IMR-90 (cell line): ENCODE measurements at regions not wholly inside any gene's neighbourhood (a gene's known extent, or its start where the extent isn't known, plus 50 kb on each side); places are given as distances from the start of the nearest gene placed in this dataset.

ENCODE experiments used
- ATAC-seq: fragments of 200-7000 bp; cut with Tn5 transposase; 2 replicates; pipeline ENCODE4 v1.9.1; 2020; ENCODE audit warnings: low read depth, mild to moderate bottlenecking, moderate library complexity
- BruUV-seq: library from RNA; stranded (reverse); fragments of 400-500 nt; replicated peaks from 2 replicates; lab custom pipeline; 2021; lab: Mats Ljungman, UMichigan
- CTCF ChIA-PET: fragments of 300-600 bp; formaldehyde crosslinking; extraction: SDS; loops from one replicate; lab custom pipeline; 2021; ENCODE audit warnings: antibody characterized with exemption; lab: Yijun Ruan, JAX
- POLR2A ChIA-PET: fragments of 300-600 bp; sonication (Branson Sonifier 250); formaldehyde crosslinking; loops from one replicate; lab custom pipeline; 2022; ENCODE audit warnings: antibody characterized with exemption; ENCODE audit not compliant: unreplicated experiment; lab: Charles Lee
- DNase-seq: peaks from one replicate; pipeline ENCODE4 v3.0.0; 2013
- H2AFZ ChIP-seq: replicated peaks from 2 replicates; pipeline ENCODE3; 2013; ENCODE audit warnings: low read length, mild to moderate bottlenecking; ENCODE audit not compliant: poor library complexity
- H2AK5ac ChIP-seq: 2 replicates; pipeline ENCODE4 v1.6.1; 2013; ENCODE audit warnings: low read depth, low read length, inconsistent platforms
- H2AK9ac ChIP-seq: replicated peaks from 2 replicates; pipeline ENCODE3; 2013; ENCODE audit warnings: mild to moderate bottlenecking, low read depth, low read length, moderate library complexity; ENCODE audit not compliant: poor library complexity
- H2BK120ac ChIP-seq: 2 replicates; pipeline ENCODE4 v1.6.1; 2013; ENCODE audit warnings: low read depth, low read length, inconsistent platforms
- H2BK15ac ChIP-seq: 3 replicates; pipeline ENCODE4 v1.6.1; 2013; ENCODE audit warnings: low read depth, low read length, inconsistent platforms
- H2BK20ac ChIP-seq: 2 replicates; pipeline ENCODE4 v1.6.1; 2013; ENCODE audit warnings: low read depth, mild to moderate bottlenecking, inconsistent platforms, low read length, moderate library complexity
- H2BK5ac ChIP-seq: 2 replicates; pipeline ENCODE4 v1.6.1; 2013; ENCODE audit warnings: mild to moderate bottlenecking, low read depth, low read length, inconsistent platforms; ENCODE audit not compliant: poor library complexity, severe bottlenecking
- H3K14ac ChIP-seq: replicated peaks from 2 replicates; pipeline ENCODE4 v1.6.1; 2013; ENCODE audit warnings: low read depth, low read length, inconsistent platforms
- H3K18ac ChIP-seq: 2 replicates; pipeline ENCODE4 v1.6.1; 2013; ENCODE audit warnings: low read depth, low read length, control low read depth
- H3K23ac ChIP-seq: 2 replicates; pipeline ENCODE4 v1.6.1; 2013; ENCODE audit warnings: low read depth, low read length, inconsistent platforms
- H3K27ac ChIP-seq: 2 replicates; pipeline ENCODE4 v1.5.1; 2013; ENCODE audit warnings: mild to moderate bottlenecking, control low read depth, low read length; ENCODE audit not compliant: insufficient read depth
- H3K27me3 ChIP-seq: 2 replicates; pipeline ENCODE4 v1.6.1; 2013; ENCODE audit warnings: low read length; ENCODE audit not compliant: control insufficient read depth, insufficient read depth
- H3K36me3 ChIP-seq: 2 replicates; pipeline ENCODE4 v1.6.1; 2013; ENCODE audit warnings: low read length, mixed read lengths; ENCODE audit not compliant: control insufficient read depth, insufficient read depth
- H3K4ac ChIP-seq: 2 replicates; pipeline ENCODE4 v1.6.1; 2013; ENCODE audit warnings: low read depth, low read length, inconsistent platforms
- H3K4me1 ChIP-seq: 2 replicates; pipeline ENCODE4 v1.6.1; 2013; ENCODE audit warnings: low read length, mixed read lengths; ENCODE audit not compliant: control insufficient read depth, insufficient read depth
- H3K4me2 ChIP-seq: 2 replicates; pipeline ENCODE4 v1.6.1; 2013; ENCODE audit warnings: low read depth, mild to moderate bottlenecking, control low read depth, low read length, moderate library complexity
- H3K4me3 ChIP-seq: 2 replicates; pipeline ENCODE4 v1.5.1; 2013; ENCODE audit warnings: low read depth, mild to moderate bottlenecking, control low read depth, low read length, moderate library complexity; ENCODE audit not compliant: insufficient read depth
- H3K56ac ChIP-seq: 2 replicates; pipeline ENCODE4 v1.6.1; 2013; ENCODE audit warnings: low read length, inconsistent platforms; ENCODE audit not compliant: insufficient read depth; ENCODE audit errors: extremely low read depth
- H3K79me1 ChIP-seq, 2 experiments: 2 replicates each; pipeline ENCODE4 v1.6.1; 2013; ENCODE audit warnings: low read length in 2 of 2, inconsistent platforms in 1 of 2, low read depth in 1 of 2
- H3K9ac ChIP-seq: 2 replicates; pipeline ENCODE4 v1.6.1; 2013; ENCODE audit warnings: low read depth, low read length, control low read depth
- H3K9me1 ChIP-seq: 2 replicates; pipeline ENCODE4 v1.6.1; 2013; ENCODE audit warnings: low read length, inconsistent platforms; ENCODE audit not compliant: insufficient read depth
- H3K9me3 ChIP-seq: 2 replicates; pipeline ENCODE4 v1.6.1; 2013; ENCODE audit warnings: low read length; ENCODE audit not compliant: control insufficient read depth, insufficient read depth
- H4K20me1 ChIP-seq: 2 replicates; pipeline ENCODE4 v1.6.1; 2013; ENCODE audit warnings: low read length, inconsistent platforms; ENCODE audit not compliant: insufficient read depth
- H4K5ac ChIP-seq: 2 replicates; pipeline ENCODE4 v1.6.1; 2013; ENCODE audit warnings: mild to moderate bottlenecking, low read depth, low read length, control low read depth
- H4K8ac ChIP-seq, 2 experiments: 2 replicates each; pipeline ENCODE4 v1.6.1; 2013; ENCODE audit warnings: low read depth in 2 of 2, low read length in 2 of 2, control low read depth in 1 of 2, inconsistent platforms in 1 of 2
- H4K91ac ChIP-seq: 2 replicates; pipeline ENCODE4 v1.6.1; 2013; ENCODE audit warnings: low read depth, low read length, inconsistent platforms; ENCODE audit not compliant: insufficient read depth
- BHLHE40 ChIP-seq: fragments of 150-350 bp; IDR thresholded peaks from 2 replicates; pipeline ENCODE4 v1.6.1; 2016; ENCODE audit warnings: mild to moderate bottlenecking, low read depth, low read length
- CEBPB ChIP-seq: IDR thresholded peaks from 2 replicates; pipeline ENCODE4 v1.6.1; 2012; ENCODE audit warnings: low read depth, low read length, improper control_type of control experiment
- CHD1 ChIP-seq: IDR thresholded peaks from 2 replicates; pipeline ENCODE4 v1.6.1; 2012; ENCODE audit warnings: low read depth, low read length, improper control_type of control experiment
- FOS ChIP-seq: fragments of 150-350 bp; IDR thresholded peaks from 2 replicates; pipeline ENCODE4 v1.6.1; 2016; ENCODE audit warnings: low read depth, low read length
- MAFK ChIP-seq: IDR thresholded peaks from 2 replicates; pipeline ENCODE4 v1.6.1; 2012; ENCODE audit warnings: low read depth, low read length, improper control_type of control experiment
- POLR2A ChIP-seq: IDR thresholded peaks from 2 replicates; pipeline ENCODE4 v1.6.1; 2012; ENCODE audit warnings: mild to moderate bottlenecking, low read depth, low read length
- RAD21 ChIP-seq: IDR thresholded peaks from 2 replicates; pipeline ENCODE4 v1.6.1; 2012; ENCODE audit warnings: low read length, improper control_type of control experiment
- USF2 ChIP-seq: fragments of 150-350 bp; IDR thresholded peaks from 2 replicates; pipeline ENCODE4 v1.6.1; 2017; ENCODE audit warnings: mild to moderate bottlenecking, antibody characterized with exemption, low read length, low read depth
- dilution Hi-C: fragments of 300-500 bp; cut with HindIII; formaldehyde crosslinking; loops from one replicate; pipeline ENCODE4 v1.14.3; 2018; ENCODE audit warnings: low sequenced_read_pairs; ENCODE audit not compliant: unreplicated experiment
- in situ Hi-C: fragments of 300-500 bp; cut with MboI; formaldehyde crosslinking; loops from 3 replicates; pipeline ENCODE4 v1.14.3; 2019; ENCODE audit warnings: low sequenced_read_pairs, inconsistent platforms, mixed read lengths
- intact Hi-C: fragments of 100-400 bp; cut with micrococcal nuclease; formaldehyde crosslinking; loops from 2 replicates; pipeline ENCODE4 v1.10.0; 2022
- TF ChIP-seq, protein P1 (sequence below): fragments of 150-350 bp; IDR thresholded peaks from 2 replicates; pipeline ENCODE4 v1.6.1; 2016; ENCODE audit warnings: low read depth, mild to moderate bottlenecking, low read length, moderate library complexity, borderline replicate concordance

- Histone ChIP-seq H3K4me3 (no peak overlapping the region), H3K36me3 (no peaks in the 10 kb centered on the region), H4K91ac (no peak overlapping the region), H3K4me1 (no peaks in the 10 kb centered on the region), H3K9ac (no peak overlapping the region), H3K27ac (no peak overlapping the region), H3K23ac (no peak overlapping the region), H3K27me3 (no peaks in the 10 kb centered on the region), H3K9me1 (no peaks in the 10 kb centered on the region), H2BK20ac (no peak overlapping the region), H3K14ac (no peak overlapping the region), H3K79me1 (no peaks in the 10 kb centered on the region), H4K8ac (no peak overlapping the region), H2AK9ac (no peak overlapping the region), H3K56ac (no peak overlapping the region), H2BK120ac (no peak overlapping the region), H4K5ac (no peak overlapping the region), H3K4ac (no peak overlapping the region), H3K9me3 (no peaks in the 10 kb centered on the region), H2AK5ac (no peak overlapping the region), H4K20me1 (no peaks in the 10 kb centered on the region), H2BK15ac (no peak overlapping the region), H2AFZ (no peak overlapping the region), H2BK5ac (no peak overlapping the region), H3K4me2 (no peak overlapping the region), H3K18ac (no peak overlapping the region)
- dilution Hi-C loops (no loop called here), intact Hi-C loops (no loop called here), in situ Hi-C loops (no loop called here)
- CTCF ChIA-PET: interaction anchor here (1.0 kb wide), 1 partner anchor 8 kb away, joined by 3 read pairs; no protein-coding TSS in a partner anchor
- no peak for ATAC-seq
- no peak for DNase-seq
- POLR2A ChIA-PET: no interaction called here
- TF ChIP-seq, protein P1, sequence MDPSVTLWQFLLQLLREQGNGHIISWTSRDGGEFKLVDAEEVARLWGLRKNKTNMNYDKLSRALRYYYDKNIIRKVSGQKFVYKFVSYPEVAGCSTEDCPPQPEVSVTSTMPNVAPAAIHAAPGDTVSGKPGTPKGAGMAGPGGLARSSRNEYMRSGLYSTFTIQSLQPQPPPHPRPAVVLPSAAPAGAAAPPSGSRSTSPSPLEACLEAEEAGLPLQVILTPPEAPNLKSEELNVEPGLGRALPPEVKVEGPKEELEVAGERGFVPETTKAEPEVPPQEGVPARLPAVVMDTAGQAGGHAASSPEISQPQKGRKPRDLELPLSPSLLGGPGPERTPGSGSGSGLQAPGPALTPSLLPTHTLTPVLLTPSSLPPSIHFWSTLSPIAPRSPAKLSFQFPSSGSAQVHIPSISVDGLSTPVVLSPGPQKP: no peak
- TF ChIP-seq CHD1: no peak
- TF ChIP-seq BHLHE40: no peak
- TF ChIP-seq MAFK: no peak
- no peak for TF ChIP-seq CEBPB
- no peak for TF ChIP-seq POLR2A
- TF ChIP-seq FOS: no peak
- no peak for TF ChIP-seq USF2
- TF ChIP-seq RAD21: no peak
- BruUV-seq: no TSS peak
Observed at GRCh38 chr13:44694291-44694690, 118.2 kb upstream of the TSC22D1 start.
